RPMI7951 (cell line): ENCODE measurements at regions not wholly inside any gene's neighbourhood (a gene's known extent, or its start where the extent isn't known, plus 50 kb on each side); places are given as distances from the start of the nearest gene placed in this dataset.
"Not testable (repeated sequence)": the region's sequence is repeated elsewhere in the genome, so short reads cannot be mapped to it uniquely, and the experiment has no call there.

Experiments used
- DNase-seq: peaks from one replicate; pipeline ENCODE4 v3.0.0-alpha.2; 2012; ENCODE audit warnings: low read depth

GRCh38 chr11:134592391-134592990 is 180.4 kb upstream of the B3GAT1 start:
- no peak for DNase-seq

GRCh38 chr11:134591338-134591737 is 179.3 kb upstream of the B3GAT1 start:
- no peak for DNase-seq

- DNase-seq = no peak
These were observed 177.1 kb upstream of the B3GAT1 start for GRCh38 chr11:134589129-134589528.

- DNase-seq = not testable (repeated sequence)
These were observed 176.5 kb upstream of the B3GAT1 start for GRCh38 chr11:134588460-134589110.

GRCh38 chr11:134587345-134587744 is 175.3 kb upstream of the B3GAT1 start:
- no peak for DNase-seq

GRCh38 chr11:134586726-134587125 is 174.7 kb upstream of the B3GAT1 start:
- no peak for DNase-seq

- no peak for DNase-seq
These were observed 173.9 kb upstream of the B3GAT1 start for GRCh38 chr11:134585666-134586610.

- DNase-seq = no peak
These were observed 172.8 kb upstream of the B3GAT1 start for GRCh38 chr11:134584706-134585445.

GRCh38 chr11:134584001-134584561 is 172.0 kb upstream of the B3GAT1 start:
- no peak for DNase-seq

GRCh38 chr11:134583397-134583990 is 171.5 kb upstream of the B3GAT1 start:
- DNase-seq = no peak

- no peak for DNase-seq
These were observed 170.7 kb upstream of the B3GAT1 start for GRCh38 chr11:134582770-134583095.

GRCh38 chr11:134581966-134582769 is 170.1 kb upstream of the B3GAT1 start:
- no peak for DNase-seq

- DNase-seq = no peak
These were observed 169.1 kb upstream of the B3GAT1 start for GRCh38 chr11:134581121-134581626.

GRCh38 chr11:134580610-134580975 is 168.6 kb upstream of the B3GAT1 start:
- DNase-seq = no peak

GRCh38 chr11:134579724-134580609 is 167.9 kb upstream of the B3GAT1 start:
- DNase-seq = no peak

- no peak for DNase-seq
These were observed 167.0 kb upstream of the B3GAT1 start for GRCh38 chr11:134578807-134579723.

- DNase-seq = no peak
These were observed 165.8 kb upstream of the B3GAT1 start for GRCh38 chr11:134577751-134578395.

GRCh38 chr11:134576721-134577171 is 164.7 kb upstream of the B3GAT1 start:
- no peak for DNase-seq
